ENCODE measurements at regions not wholly inside any gene's neighbourhood (a gene's known extent, or its start where the extent isn't known, plus 50 kb on each side); places are given as distances from the start of the nearest gene placed in this dataset.
"Not testable (repeated sequence)": the region's sequence is repeated elsewhere in the genome, so short reads cannot be mapped to it uniquely, and the experiment has no call there.

DNA sequence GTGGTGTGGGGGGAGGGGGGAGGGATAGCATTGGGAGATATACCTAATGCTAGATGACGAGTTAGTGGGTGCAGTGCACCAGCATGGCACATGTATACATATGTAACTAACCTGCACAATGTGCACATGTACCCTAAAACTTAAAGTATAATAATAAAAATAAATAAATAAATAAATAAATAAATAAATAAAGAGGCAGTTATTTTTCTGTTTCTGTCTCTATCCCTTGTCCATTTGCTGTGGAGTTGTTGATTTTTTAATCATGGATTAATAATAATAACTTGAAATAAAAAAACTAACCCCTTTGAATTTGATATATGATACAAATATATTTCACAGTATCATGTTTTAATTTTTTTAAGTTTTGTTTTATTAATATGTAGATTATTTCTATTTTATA, 53.9 kb upstream of the CD93 start:
- intact Hi-C loops (cut with DNase I), result loop anchor here (5.0 to 10.0 kb wide), 2 partner anchors 48 to 55 kb away; partner anchors contain the start of gene CD93 (in 1 of the 2)
- not testable (repeated sequence) for DNase-seq (ENCODE audit: low spot score)

DNA sequence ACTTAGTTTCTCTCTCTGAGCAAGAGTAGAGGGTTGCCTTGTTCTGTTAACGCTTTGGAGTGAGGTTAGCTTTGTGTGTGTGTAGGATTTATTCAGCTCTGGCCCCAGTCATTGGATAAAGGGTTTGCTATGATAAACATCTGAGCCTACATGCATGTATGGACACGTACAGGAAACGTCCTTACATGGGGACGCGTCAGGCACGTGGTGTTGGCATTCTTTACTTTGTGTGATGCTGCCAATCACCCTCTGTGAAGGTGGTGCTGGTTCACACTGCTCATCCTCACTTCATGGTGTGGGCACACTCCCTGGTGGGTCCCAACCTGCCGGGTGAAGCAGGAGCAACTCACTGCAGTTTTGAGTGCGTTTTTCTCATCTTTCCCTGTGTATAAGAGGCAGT, 53.4 kb upstream of the CD93 start:
- no peak for DNase-seq (ENCODE audit: low spot score)
- intact Hi-C loops (cut with DNase I), result loop anchor here in 1 of 2 donors (5.0 kb wide), 1 partner anchor 47 kb away; no protein-coding TSS in a partner anchor

DNA sequence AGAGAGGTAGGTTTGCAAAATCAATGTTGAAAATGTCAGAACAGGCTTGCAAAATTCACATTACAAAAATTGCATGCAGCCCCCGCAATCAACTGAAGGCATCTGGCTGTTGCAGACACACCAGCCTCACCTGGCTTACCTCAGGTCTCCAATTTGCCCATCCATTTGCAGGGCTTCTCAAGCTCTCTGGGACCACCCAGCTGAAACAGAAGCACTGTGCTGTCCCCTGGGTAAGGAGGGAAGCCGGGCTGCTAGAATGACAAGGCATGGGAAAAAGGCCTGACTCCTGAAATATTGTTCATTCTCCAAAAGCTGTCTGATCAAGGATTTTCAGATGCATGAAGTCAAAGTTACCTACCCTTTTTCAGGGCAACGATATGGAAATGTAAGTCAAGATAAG, 52.6 kb upstream of the CD93 start:
- DNase-seq (ENCODE audit: low spot score), result peak; percentile 48
- intact Hi-C loops (cut with DNase I), result loop anchor here in 1 of 2 donors (5.0 kb wide), 1 partner anchor 46 kb away; no protein-coding TSS in a partner anchor

DNA sequence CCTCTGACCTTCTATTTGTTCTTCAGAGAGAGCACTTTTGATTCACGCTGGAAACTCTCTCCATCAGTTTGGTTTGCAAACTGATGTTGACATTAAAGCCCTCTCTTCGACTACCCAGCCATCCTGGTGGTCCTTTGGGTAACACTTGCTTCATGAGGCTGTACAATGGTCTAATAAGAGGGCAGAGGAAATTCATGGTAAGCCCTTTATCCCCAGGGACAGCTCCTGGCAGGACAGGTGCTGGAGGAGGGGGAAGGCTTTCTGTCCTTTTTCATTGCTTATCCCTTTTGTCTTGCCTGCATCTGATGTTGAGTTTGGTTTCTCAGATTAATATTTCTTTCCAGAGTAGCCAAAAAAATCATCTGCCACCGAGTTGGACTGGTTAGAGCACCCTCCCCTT, 52.1 kb upstream of the CD93 start:
- DNase-seq (ENCODE audit: low spot score), result no peak
- intact Hi-C loops (cut with DNase I), result loop anchor here in 1 of 2 donors (5.0 kb wide), 1 partner anchor 46 kb away; no protein-coding TSS in a partner anchor

DNA sequence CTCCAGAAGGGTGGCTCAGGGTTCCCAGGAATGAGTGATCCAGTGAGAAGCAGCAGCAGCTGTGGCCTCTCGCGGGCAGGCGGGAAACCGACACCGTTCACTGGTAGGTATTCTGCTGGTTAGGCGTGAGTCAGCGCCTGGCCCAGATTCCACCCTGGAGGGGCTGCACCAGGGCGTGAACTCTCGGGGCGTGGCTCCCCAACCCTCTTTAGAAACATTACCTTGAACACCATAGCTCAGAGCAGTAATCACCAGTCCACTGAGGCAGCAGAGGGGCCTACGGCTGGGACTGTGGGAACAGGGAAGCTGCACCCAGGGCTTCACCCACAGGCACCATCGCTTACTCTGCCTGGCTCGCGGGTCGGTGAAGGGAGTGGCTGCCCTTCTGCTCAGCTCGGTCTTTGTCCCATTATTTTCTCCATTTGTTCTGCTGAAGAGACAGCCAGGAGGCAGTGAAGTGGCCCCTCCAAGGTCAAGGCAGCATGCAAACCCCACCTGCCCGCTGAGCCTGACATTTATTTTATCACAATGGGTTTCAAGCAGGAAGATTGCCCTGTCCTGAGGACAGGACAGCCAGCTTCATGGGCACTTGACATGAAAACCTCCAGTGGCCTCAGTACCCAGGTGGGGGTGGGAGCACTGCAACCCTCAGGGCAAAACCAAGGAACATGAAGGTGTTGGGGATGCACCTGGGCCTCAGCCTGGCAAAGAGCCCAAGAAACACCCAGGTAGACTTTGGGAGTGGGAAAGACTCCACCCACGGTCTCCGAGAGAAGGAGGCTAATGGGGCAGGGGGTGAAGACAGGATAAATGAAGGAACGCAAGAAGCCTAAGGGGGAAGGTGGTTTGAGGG, 51.0 kb upstream of the CD93 start:
- DNase-seq (ENCODE audit: low spot score), result no peak

DNA sequence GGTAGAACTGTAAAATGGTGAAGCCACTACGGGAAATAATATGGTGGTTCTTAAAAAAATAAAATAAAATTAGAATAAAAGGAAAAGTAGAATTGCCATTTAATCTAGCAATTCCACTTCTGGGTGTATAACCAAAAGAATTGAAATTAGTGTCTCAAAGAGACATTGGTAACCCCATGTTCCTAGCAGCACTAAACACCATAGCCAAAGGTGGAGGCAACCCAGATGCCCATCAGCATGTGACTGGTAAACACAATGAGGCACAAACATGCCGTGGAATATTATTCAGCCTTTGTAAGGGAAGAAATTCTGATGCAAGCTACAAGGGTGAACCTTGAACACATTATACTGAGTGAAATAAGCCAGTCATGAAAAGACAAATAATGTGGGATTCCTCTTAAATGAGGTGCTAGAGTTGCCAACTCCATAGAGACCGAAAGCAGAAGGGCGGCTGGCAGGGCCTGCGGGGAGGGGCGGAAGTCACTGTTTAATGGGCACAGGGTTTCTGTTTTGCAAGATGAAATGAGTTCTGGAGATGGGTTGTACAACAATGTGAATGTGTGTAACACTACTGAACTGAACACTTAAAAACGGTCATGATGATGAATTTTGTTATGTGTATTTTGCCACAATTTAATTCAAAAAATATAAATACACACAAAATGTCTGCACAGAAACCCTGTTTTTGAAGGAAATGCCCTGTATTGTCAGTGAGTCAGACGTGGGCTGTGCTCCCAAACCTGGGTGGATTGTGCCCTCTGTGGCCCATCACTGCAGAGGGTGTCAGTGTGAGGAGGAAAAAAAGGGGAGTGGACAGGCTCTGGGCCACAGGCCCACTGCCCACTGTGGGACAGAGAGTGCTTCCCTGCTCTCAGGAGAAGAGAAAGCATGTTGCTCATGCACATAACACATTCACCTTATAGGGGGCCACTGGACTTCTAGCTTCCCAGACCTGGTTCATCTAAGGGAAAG, 49.6 kb upstream of the CD93 start:
- intact Hi-C loops (cut with DNase I), result loop anchor here in 1 of 2 donors (5.0 kb wide), 1 partner anchor 43 kb away; no protein-coding TSS in a partner anchor
- no peak for DNase-seq (ENCODE audit: low spot score)

More for the DNA sequence above, 51.0 kb upstream of the CD93 start:
- intact Hi-C loops (cut with DNase I), result loop anchor here in 1 of 2 donors (5.0 kb wide), 1 partner anchor 45 kb away; no protein-coding TSS in a partner anchor

Measured in posterior vena cava (tissue), 2 donors.